Esophagus squamous epithelium (tissue), 4 donors: ENCODE measurements at regions not wholly inside any gene's neighbourhood (a gene's known extent, or its start where the extent isn't known, plus 50 kb on each side); places are given as distances from the start of the nearest gene placed in this dataset.

ENCODE experiments used
- POLR2A ChIP-seq, 4 donors: fragments of 450-650 bp; IDR thresholded peaks; one replicate each; pipeline ENCODE4 v1.6.1; 2017; ENCODE audit warnings: antibody characterized with exemption in 4 of 4, mild to moderate bottlenecking in 4 of 4, moderate library complexity in 3 of 4
- TF ChIP-seq, protein P1 (sequence below), 6 experiments: fragments of 450-650 bp in 4 of 6; fragments of 200-600 bp in 2 of 6; sonication (generic) in 2 of 6; IDR thresholded peaks; one replicate each; pipeline ENCODE4 v1.5.1; 2016 to 2019; ENCODE audit warnings: antibody characterized with exemption in 6 of 6, mild to moderate bottlenecking in 4 of 6, moderate library complexity in 4 of 6

GRCh38 chr5:12330381-12330780 is 426.1 kb upstream of the CTNND2 start:
- TF ChIP-seq, protein P1, sequence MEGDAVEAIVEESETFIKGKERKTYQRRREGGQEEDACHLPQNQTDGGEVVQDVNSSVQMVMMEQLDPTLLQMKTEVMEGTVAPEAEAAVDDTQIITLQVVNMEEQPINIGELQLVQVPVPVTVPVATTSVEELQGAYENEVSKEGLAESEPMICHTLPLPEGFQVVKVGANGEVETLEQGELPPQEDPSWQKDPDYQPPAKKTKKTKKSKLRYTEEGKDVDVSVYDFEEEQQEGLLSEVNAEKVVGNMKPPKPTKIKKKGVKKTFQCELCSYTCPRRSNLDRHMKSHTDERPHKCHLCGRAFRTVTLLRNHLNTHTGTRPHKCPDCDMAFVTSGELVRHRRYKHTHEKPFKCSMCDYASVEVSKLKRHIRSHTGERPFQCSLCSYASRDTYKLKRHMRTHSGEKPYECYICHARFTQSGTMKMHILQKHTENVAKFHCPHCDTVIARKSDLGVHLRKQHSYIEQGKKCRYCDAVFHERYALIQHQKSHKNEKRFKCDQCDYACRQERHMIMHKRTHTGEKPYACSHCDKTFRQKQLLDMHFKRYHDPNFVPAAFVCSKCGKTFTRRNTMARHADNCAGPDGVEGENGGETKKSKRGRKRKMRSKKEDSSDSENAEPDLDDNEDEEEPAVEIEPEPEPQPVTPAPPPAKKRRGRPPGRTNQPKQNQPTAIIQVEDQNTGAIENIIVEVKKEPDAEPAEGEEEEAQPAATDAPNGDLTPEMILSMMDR (IDR thresholded peaks at IDR 0.05): no peak
- TF ChIP-seq POLR2A (IDR thresholded peaks at IDR 0.05): no peak
